ENCODE measurements at regions not wholly inside any gene's neighbourhood (a gene's known extent, or its start where the extent isn't known, plus 50 kb on each side); places are given as distances from the start of the nearest gene placed in this dataset.

- no peak for DNase-seq
These were observed 56.3 kb upstream of the ECE1 start for GRCh38 chr1:21346365-21347071.

- no peak for DNase-seq
These were observed 54.6 kb upstream of the ECE1 start for GRCh38 chr1:21344750-21345443.

GRCh38 chr1:21344098-21344749 is 54.0 kb upstream of the ECE1 start:
- DNase-seq, result no peak

GRCh38 chr1:21342961-21343838 is 52.9 kb upstream of the ECE1 start:
- DNase-seq, result no peak

GRCh38 chr1:21341517-21342078 is 51.3 kb upstream of the ECE1 start:
- DNase-seq, result no peak

- DNase-seq, result peak; percentile 84
These were observed 50.8 kb upstream of the ECE1 start for GRCh38 chr1:21341022-21341421.

- DNase-seq, result no peak
These were observed 50.1 kb upstream of the ECE1 start for GRCh38 chr1:21340230-21340945.

All from islet precursor cell (in vitro differentiated cells).